ENCODE measurements at regions not wholly inside any gene's neighbourhood (a gene's known extent, or its start where the extent isn't known, plus 50 kb on each side); places are given as distances from the start of the nearest gene placed in this dataset.

- no peak overlapping the region for H3K4me3 ChIP-seq (ENCODE audit: low read depth, low read length)
- no peak for TF ChIP-seq CTCF (IDR thresholded peaks at IDR 0.05; ENCODE audit: low read depth, low read length, missing control alignments)
- no peak for DNase-seq (ENCODE audit: low read depth)
Observed at GRCh38 chr2:94960751-94961150, 64.8 kb upstream of the MAL start.

- DNase-seq (ENCODE audit: low read depth): no peak
- no peak for TF ChIP-seq CTCF (IDR thresholded peaks at IDR 0.05; ENCODE audit: low read depth, low read length, missing control alignments)
- H3K4me3 ChIP-seq (ENCODE audit: low read depth, low read length): no peak overlapping the region
Observed at GRCh38 chr2:94964193-94964592, 61.3 kb upstream of the MAL start.

- no peak overlapping the region for H3K4me3 ChIP-seq (ENCODE audit: low read depth, low read length)
- no peak for TF ChIP-seq CTCF (IDR thresholded peaks at IDR 0.05; ENCODE audit: low read depth, low read length, missing control alignments)
- no peak for DNase-seq (ENCODE audit: low read depth)
Observed at GRCh38 chr2:94966689-94967088, 58.8 kb upstream of the MAL start.

- no peak for TF ChIP-seq CTCF (IDR thresholded peaks at IDR 0.05; ENCODE audit: low read depth, low read length, missing control alignments)
Observed at GRCh38 chr2:94970353-94970752, 55.2 kb upstream of the MAL start.

More at GRCh38 chr2:94970353-94970752, 55.2 kb upstream of the MAL start:
- no peak for DNase-seq (ENCODE audit: low read depth)
- H3K4me3 ChIP-seq (ENCODE audit: low read depth, low read length): no peak overlapping the region

Measured in GM12864 (cell line).